MCF 10A (cell line): ENCODE measurements at regions not wholly inside any gene's neighbourhood (a gene's known extent, or its start where the extent isn't known, plus 50 kb on each side); places are given as distances from the start of the nearest gene placed in this dataset.

Experiments
- BruUV-seq: library from RNA; stranded (reverse); fragments of 400-500 nt; replicated peaks from 2 replicates; lab custom pipeline; 2021; lab: Mats Ljungman, UMichigan
- CTCF ChIA-PET: fragments of 300-600 bp; sonication (Branson Sonifier 250); formaldehyde crosslinking; extraction: SDS; loops from one replicate; lab custom pipeline; 2021; ENCODE audit warnings: antibody characterized with exemption, inconsistent platforms; lab: Yijun Ruan, JAX
- POLR2A ChIA-PET: fragments of 300-600, 350-650 bp; sonication (Branson Sonifier 250); formaldehyde crosslinking; extraction: SDS; loops from one replicate; lab custom pipeline; 2020; ENCODE audit warnings: antibody characterized with exemption, inconsistent platforms; lab: Yijun Ruan, JAX
- DNase-seq: peaks from one replicate; pipeline ENCODE4 v3.0.0-alpha.2; 2018; ENCODE audit not compliant: unreplicated experiment
- H3K27ac Mint-ChIP-seq: one replicate; pipeline ENCODE4 v1.8.0; 2022; ENCODE audit warnings: mild to moderate bottlenecking, low read depth, mixed read lengths; ENCODE audit not compliant: unreplicated experiment
- H3K27me3 Mint-ChIP-seq: one replicate; pipeline ENCODE4 v1.8.0; 2022; ENCODE audit warnings: mixed read lengths; ENCODE audit not compliant: insufficient read depth, unreplicated experiment
- H3K36me3 Mint-ChIP-seq: one replicate; pipeline ENCODE4 v1.8.0; 2022; ENCODE audit warnings: mild to moderate bottlenecking, moderate library complexity, mixed read lengths; ENCODE audit not compliant: insufficient read depth, unreplicated experiment
- H3K4me1 Mint-ChIP-seq: one replicate; pipeline ENCODE4 v1.8.0; 2022; ENCODE audit warnings: mixed read lengths; ENCODE audit not compliant: insufficient read depth, unreplicated experiment
- H3K4me3 Mint-ChIP-seq: one replicate; pipeline ENCODE4 v1.8.0; 2022; ENCODE audit warnings: mild to moderate bottlenecking, moderate library complexity, mixed read lengths; ENCODE audit not compliant: unreplicated experiment
- H3K9me3 Mint-ChIP-seq: one replicate; pipeline ENCODE4 v1.8.0; 2022; ENCODE audit warnings: mixed read lengths; ENCODE audit not compliant: unreplicated experiment
- intact Hi-C: fragments of 100-400 bp; cut with micrococcal nuclease; formaldehyde crosslinking; loops from 2 replicates; pipeline ENCODE4 v1.14.1; 2022
- TF ChIP-seq, protein P1 (sequence below): fragments of 200-600 bp; IDR thresholded peaks from one replicate; pipeline ENCODE4 v1.8.0; 2022; ENCODE audit warnings: antibody characterized with exemption, mild to moderate bottlenecking; ENCODE audit not compliant: unreplicated experiment

DNA sequence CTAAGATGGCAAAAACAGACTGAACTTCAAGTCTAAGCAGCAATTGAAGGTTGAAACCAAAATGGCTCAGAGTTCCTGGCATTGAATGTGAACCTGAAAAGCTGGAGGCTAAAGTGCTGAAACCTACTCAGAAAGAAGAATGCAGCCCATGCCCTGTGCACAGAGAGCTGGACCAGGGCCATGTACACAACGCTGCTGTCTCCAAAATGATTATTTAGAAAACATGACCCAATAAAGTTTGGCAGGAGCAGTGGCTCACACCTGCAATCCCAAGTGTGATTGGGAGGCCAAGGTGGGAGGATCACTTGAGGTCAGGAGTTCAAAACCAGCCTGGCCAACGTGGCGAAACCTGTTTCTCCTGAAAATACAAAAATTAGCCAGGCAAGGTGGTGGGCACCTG is 158.9 kb downstream of the AKR1D1 start:
- H3K4me3 Mint-ChIP-seq = no peak overlapping the region
- TF ChIP-seq, protein P1, sequence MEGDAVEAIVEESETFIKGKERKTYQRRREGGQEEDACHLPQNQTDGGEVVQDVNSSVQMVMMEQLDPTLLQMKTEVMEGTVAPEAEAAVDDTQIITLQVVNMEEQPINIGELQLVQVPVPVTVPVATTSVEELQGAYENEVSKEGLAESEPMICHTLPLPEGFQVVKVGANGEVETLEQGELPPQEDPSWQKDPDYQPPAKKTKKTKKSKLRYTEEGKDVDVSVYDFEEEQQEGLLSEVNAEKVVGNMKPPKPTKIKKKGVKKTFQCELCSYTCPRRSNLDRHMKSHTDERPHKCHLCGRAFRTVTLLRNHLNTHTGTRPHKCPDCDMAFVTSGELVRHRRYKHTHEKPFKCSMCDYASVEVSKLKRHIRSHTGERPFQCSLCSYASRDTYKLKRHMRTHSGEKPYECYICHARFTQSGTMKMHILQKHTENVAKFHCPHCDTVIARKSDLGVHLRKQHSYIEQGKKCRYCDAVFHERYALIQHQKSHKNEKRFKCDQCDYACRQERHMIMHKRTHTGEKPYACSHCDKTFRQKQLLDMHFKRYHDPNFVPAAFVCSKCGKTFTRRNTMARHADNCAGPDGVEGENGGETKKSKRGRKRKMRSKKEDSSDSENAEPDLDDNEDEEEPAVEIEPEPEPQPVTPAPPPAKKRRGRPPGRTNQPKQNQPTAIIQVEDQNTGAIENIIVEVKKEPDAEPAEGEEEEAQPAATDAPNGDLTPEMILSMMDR = no peak
- CTCF ChIA-PET = interaction anchor here (0.6 to 1.7 kb wide), 2 partner anchors 504 to 506 kb away, joined by 3 to 4 read pairs; no protein-coding TSS in a partner anchor
- peaks cover 12% of the 10 kb centered on the region for H3K9me3 Mint-ChIP-seq
- H3K4me1 Mint-ChIP-seq = peaks cover 6% of the 10 kb centered on the region
- peak overlapping the region; percentile 50 for H3K27ac Mint-ChIP-seq
- H3K36me3 Mint-ChIP-seq = no peaks in the 10 kb centered on the region
- POLR2A ChIA-PET = interaction anchor here (0.6 to 1.3 kb wide), 5 partner anchors 37 to 745 kb away, joined by 3 read pairs; no protein-coding TSS in a partner anchor
- no TSS peak for BruUV-seq
- intact Hi-C loops = no loop called here
- no peaks in the 10 kb centered on the region for H3K27me3 Mint-ChIP-seq
- DNase-seq = peak; percentile 84

DNA sequence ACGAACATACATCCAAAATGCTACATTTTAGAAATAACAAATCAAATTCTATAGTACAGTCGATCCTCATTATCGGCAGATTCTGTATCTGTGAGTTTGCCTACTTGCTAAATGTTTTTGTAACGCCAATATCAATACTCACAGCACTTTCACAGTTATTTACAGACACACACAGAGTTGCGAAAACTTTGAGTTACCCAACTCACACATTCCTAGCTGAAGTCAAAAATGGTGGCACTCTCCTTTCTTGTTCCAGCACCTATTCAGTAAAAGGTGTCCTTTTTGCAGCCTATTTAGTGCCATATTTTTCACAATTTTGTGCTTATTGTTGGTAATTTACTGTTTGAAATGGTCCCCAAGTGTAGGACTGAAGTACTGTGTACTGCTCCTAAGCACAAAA is 161.7 kb downstream of the AKR1D1 start:
- H3K36me3 Mint-ChIP-seq = no peaks in the 10 kb centered on the region
- intact Hi-C loops = no loop called here
- BruUV-seq = no TSS peak

DNA sequence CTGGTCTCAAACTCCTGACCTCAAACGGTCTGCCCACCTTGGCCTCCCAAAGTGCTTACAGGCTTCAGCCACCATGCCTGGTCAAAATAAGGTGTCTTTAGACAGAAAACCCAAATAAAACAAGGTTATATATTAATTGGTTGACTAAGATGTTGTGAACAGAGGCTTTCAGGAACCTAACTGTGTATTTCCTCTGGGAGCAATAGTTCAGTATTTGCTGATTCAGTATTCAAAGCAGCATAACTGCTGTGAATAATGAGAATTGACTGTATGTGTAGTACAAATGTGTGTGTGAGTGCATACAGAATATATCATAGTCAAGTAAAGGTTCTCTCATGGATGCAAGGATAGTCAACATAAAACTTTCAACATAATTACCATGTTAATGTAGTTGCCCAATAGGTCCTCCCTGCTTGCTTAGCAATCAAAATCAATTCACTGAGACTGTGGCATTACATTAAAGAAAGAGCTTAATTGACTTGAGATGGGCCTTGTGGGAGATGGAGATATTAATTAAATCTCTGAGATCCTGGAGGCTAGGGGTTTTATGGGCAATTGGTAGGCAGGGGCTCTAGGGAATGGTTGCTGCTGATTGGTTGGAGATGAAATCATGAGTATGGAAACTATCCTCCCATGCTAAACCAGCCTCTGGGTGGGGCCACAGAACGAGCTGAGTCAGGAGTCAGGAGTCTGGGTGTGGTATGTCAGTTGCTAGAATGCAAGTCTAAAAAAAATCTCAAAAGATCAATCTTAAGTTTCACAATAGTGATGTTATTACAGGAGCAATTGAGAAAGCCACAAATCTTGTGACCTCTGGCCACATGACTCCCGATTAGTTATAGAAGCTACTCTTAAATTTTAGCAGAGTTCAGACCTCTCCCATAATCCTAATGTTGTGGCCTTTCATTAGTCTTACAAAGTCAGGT is 162.7 kb downstream of the AKR1D1 start:
- Mint-ChIP-seq H3K9me3 (no peaks in the 10 kb centered on the region), H3K27ac (peak overlapping the region; percentile 87), H3K36me3 (no peaks in the 10 kb centered on the region), H3K27me3 (no peaks in the 10 kb centered on the region), H3K4me1 (peaks cover 6% of the 10 kb centered on the region), H3K4me3 (no peak overlapping the region)
- DNase-seq = peak; percentile 72
- POLR2A ChIA-PET = interaction anchor here (0.5 to 1.2 kb wide), 4 partner anchors 14 to 310 kb away, joined by 3 read pairs; no protein-coding TSS in a partner anchor
- CTCF ChIA-PET = no interaction called here
- TF ChIP-seq, protein P1 = no peak
- no TSS peak for BruUV-seq
- intact Hi-C loops = no loop called here

More for the DNA sequence above, 161.7 kb downstream of the AKR1D1 start:
- ChIA-PET POLR2A (no interaction called here), CTCF (no interaction called here)
- peak; percentile 40 for DNase-seq
- no peaks in the 10 kb centered on the region for H3K27me3 Mint-ChIP-seq
- peaks cover 3% of the 10 kb centered on the region for H3K9me3 Mint-ChIP-seq
- TF ChIP-seq, protein P1 = no peak
- no peak overlapping the region for H3K4me3 Mint-ChIP-seq
- peaks cover 6% of the 10 kb centered on the region for H3K4me1 Mint-ChIP-seq
- H3K27ac Mint-ChIP-seq = no peak overlapping the region

DNA sequence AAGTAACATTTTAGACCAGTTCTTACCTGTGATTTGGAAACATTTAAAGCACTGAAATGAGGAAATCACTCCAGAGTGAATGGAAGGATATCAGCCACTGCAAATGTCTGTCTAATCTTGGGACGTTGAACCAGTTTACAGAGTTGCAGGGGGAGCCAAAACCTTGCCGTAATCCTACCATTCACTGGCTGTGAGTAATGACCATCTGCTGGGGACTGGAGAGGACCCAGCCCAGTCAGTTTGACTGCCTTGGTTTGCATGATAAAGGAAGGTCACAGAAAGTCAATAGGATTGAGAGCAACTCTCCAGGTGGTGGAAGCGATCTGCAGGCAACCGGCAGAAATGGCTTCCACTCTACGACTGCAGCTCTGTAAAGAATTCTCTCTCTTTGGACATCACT is 167.2 kb downstream of the AKR1D1 start:
- TF ChIP-seq, protein P1 = no peak
- POLR2A ChIA-PET = no interaction called here
- peaks cover 31% of the 10 kb centered on the region for H3K4me1 Mint-ChIP-seq
- CTCF ChIA-PET = no interaction called here
- no peak for DNase-seq
- no peak overlapping the region for H3K27ac Mint-ChIP-seq
- intact Hi-C loops = loop anchor here (2.0 kb wide), 1 partner anchor 495 kb away; no protein-coding TSS in a partner anchor
- H3K27me3 Mint-ChIP-seq = no peaks in the 10 kb centered on the region
- peaks cover 11% of the 10 kb centered on the region for H3K9me3 Mint-ChIP-seq
- H3K36me3 Mint-ChIP-seq = no peaks in the 10 kb centered on the region
- no TSS peak for BruUV-seq
- no peak overlapping the region for H3K4me3 Mint-ChIP-seq
